ENCODE measurements at regions not wholly inside any gene's neighbourhood (a gene's known extent, or its start where the extent isn't known, plus 50 kb on each side); places are given as distances from the start of the nearest gene placed in this dataset.

DNA sequence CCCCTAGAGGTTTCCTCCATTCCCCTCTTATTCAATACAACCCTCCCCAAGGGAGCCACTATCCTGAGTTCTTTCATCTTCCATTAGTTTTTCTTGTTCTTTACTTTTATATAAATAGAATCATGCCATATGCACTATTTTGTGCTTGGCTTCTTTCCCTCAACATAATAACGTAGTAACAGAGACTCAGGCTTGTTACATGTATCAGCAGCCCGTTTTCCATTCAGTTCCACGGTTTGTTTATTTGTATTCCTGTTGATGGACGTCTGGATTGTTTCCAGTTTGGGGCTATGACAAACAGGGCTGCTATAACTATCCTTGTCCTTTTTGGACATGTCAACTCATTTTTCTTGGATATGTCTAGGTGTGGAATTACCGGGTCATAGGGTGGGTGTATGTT, 264.4 kb upstream of the MKI67 start:
- Mint-ChIP-seq H3K27ac (no peak overlapping the region), H3K4me3 (no peak overlapping the region), H3K27me3 (peaks cover 20% of the 10 kb centered on the region), H3K4me1 (ENCODE audit: unreplicated experiment) (no peaks in the 10 kb centered on the region), H3K36me3 (no peaks in the 10 kb centered on the region), H3K9me3 (no peaks in the 10 kb centered on the region)
- no peak for DNase-seq (ENCODE audit: extremely low spot score, unreplicated experiment)
- TF ChIP-seq, protein P1, sequence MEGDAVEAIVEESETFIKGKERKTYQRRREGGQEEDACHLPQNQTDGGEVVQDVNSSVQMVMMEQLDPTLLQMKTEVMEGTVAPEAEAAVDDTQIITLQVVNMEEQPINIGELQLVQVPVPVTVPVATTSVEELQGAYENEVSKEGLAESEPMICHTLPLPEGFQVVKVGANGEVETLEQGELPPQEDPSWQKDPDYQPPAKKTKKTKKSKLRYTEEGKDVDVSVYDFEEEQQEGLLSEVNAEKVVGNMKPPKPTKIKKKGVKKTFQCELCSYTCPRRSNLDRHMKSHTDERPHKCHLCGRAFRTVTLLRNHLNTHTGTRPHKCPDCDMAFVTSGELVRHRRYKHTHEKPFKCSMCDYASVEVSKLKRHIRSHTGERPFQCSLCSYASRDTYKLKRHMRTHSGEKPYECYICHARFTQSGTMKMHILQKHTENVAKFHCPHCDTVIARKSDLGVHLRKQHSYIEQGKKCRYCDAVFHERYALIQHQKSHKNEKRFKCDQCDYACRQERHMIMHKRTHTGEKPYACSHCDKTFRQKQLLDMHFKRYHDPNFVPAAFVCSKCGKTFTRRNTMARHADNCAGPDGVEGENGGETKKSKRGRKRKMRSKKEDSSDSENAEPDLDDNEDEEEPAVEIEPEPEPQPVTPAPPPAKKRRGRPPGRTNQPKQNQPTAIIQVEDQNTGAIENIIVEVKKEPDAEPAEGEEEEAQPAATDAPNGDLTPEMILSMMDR (conservative IDR thresholded peaks at IDR 0.05): no peak

- no peaks in the 10 kb centered on the region for H3K36me3 Mint-ChIP-seq
- H3K27ac Mint-ChIP-seq: no peak overlapping the region
- no peak for DNase-seq (ENCODE audit: extremely low spot score, unreplicated experiment)
- peaks cover 23% of the 10 kb centered on the region for H3K27me3 Mint-ChIP-seq
- TF ChIP-seq, protein P1 (conservative IDR thresholded peaks at IDR 0.05): no peak
- H3K9me3 Mint-ChIP-seq: no peaks in the 10 kb centered on the region
- H3K4me1 Mint-ChIP-seq (ENCODE audit: unreplicated experiment): no peaks in the 10 kb centered on the region
- H3K4me3 Mint-ChIP-seq: no peak overlapping the region
These were observed 267.3 kb upstream of the MKI67 start for GRCh38 chr10:128393546-128393945.

DNA sequence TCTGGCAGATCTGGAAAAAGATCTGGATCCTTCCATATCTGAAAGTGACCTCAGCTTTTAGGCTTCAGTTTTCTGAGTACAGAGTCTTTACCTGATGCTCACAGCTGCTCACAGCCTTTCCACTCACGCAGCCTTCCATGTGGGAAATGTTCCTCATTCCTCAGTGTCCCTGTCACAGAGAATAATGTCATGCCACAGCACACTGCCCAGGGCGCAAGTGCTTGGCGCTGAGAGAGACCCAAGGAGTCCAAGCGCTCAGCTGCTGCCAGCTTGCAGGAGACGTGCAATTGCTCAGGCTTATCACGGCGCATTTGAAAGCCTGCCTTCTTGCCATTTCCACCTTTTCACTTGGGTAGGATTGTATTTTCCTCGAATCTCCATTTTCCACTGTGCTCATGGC, 271.9 kb upstream of the MKI67 start:
- Mint-ChIP-seq H3K27ac (no peak overlapping the region), H3K36me3 (no peaks in the 10 kb centered on the region), H3K4me1 (ENCODE audit: unreplicated experiment) (no peaks in the 10 kb centered on the region), H3K27me3 (peaks cover 12% of the 10 kb centered on the region), H3K4me3 (no peak overlapping the region), H3K9me3 (peaks cover 6% of the 10 kb centered on the region)
- TF ChIP-seq, protein P1 (conservative IDR thresholded peaks at IDR 0.05): no peak
- no peak for DNase-seq (ENCODE audit: extremely low spot score, unreplicated experiment)

DNA sequence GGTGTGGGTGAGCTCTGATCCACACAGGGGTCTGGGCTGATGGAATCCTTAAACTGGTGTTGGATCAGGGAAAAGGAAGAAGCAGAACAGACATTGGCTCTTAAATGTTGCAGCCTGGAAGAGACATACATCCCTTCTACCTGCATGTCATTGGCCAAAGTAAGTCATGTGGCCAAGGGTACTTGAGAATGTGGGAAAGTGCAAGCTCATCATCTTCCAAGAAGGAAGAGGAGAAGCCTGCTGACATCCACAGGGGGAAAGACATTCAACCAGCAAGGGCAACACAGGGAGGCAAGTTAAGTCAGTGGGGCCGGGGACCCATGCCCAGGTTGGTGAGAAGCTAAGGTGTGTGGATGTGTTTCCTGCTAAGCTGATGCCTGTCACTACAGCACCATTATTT, 272.8 kb upstream of the MKI67 start:
- TF ChIP-seq, protein P1 (conservative IDR thresholded peaks at IDR 0.05): no peak
- Mint-ChIP-seq H3K4me3 (no peak overlapping the region), H3K36me3 (no peaks in the 10 kb centered on the region), H3K27ac (no peak overlapping the region), H3K4me1 (ENCODE audit: unreplicated experiment) (no peaks in the 10 kb centered on the region), H3K27me3 (peaks cover 12% of the 10 kb centered on the region), H3K9me3 (peaks cover 6% of the 10 kb centered on the region)
- no peak for DNase-seq (ENCODE audit: extremely low spot score, unreplicated experiment)

- Mint-ChIP-seq H3K4me1 (ENCODE audit: unreplicated experiment) (no peaks in the 10 kb centered on the region), H3K36me3 (no peaks in the 10 kb centered on the region), H3K27ac (no peak overlapping the region), H3K4me3 (no peak overlapping the region), H3K9me3 (peaks cover 6% of the 10 kb centered on the region), H3K27me3 (peaks cover 12% of the 10 kb centered on the region)
- no peak for DNase-seq (ENCODE audit: extremely low spot score, unreplicated experiment)
- TF ChIP-seq, protein P1 (conservative IDR thresholded peaks at IDR 0.05): no peak
These were observed 274.3 kb upstream of the MKI67 start for GRCh38 chr10:128400564-128400963.

GRCh38 chr10:128405450-128405849, 279.2 kb upstream of the MKI67 start:
- Mint-ChIP-seq H3K27ac (no peak overlapping the region), H3K4me3 (no peak overlapping the region), H3K36me3 (no peaks in the 10 kb centered on the region), H3K4me1 (ENCODE audit: unreplicated experiment) (no peaks in the 10 kb centered on the region), H3K9me3 (peaks cover 6% of the 10 kb centered on the region), H3K27me3 (no peaks in the 10 kb centered on the region)
- DNase-seq (ENCODE audit: extremely low spot score, unreplicated experiment): no peak
- TF ChIP-seq, protein P1 (conservative IDR thresholded peaks at IDR 0.05): no peak

Measured in type B pancreatic cell (in vitro differentiated cells).